HG03342 (cell line): ENCODE measurements at regions not wholly inside any gene's neighbourhood (a gene's known extent, or its start where the extent isn't known, plus 50 kb on each side); places are given as distances from the start of the nearest gene placed in this dataset.
"Not testable (repeated sequence)": the region's sequence is repeated elsewhere in the genome, so short reads cannot be mapped to it uniquely, and the experiment has no call there.

Experiments
- ATAC-seq: cut with Tn5 transposase; IDR thresholded peaks from one replicate; pipeline ENCODE4 v1.9.1; 2021; ENCODE audit warnings: mild to moderate bottlenecking, moderate library complexity; ENCODE audit not compliant: unreplicated experiment

DNA sequence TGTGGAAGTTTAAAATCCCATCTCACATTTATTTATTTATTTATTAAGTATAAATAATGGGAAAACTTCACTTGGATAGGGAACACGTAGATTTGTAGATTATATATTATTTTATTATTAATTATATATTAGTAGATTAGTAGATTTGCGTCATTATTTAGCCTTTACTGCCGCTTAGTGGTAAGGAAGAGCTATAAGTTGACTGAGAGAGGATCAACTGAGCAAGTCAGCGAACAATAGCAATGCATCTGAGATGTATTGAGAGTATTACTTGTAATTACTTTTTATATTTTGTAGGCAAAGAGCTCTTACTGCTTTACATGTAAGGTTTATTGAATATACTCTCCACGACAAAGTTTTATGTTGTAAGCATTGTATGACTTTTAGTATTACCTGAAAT is 244.5 kb upstream of the ANKRD30A start:
- ATAC-seq: no peak

DNA sequence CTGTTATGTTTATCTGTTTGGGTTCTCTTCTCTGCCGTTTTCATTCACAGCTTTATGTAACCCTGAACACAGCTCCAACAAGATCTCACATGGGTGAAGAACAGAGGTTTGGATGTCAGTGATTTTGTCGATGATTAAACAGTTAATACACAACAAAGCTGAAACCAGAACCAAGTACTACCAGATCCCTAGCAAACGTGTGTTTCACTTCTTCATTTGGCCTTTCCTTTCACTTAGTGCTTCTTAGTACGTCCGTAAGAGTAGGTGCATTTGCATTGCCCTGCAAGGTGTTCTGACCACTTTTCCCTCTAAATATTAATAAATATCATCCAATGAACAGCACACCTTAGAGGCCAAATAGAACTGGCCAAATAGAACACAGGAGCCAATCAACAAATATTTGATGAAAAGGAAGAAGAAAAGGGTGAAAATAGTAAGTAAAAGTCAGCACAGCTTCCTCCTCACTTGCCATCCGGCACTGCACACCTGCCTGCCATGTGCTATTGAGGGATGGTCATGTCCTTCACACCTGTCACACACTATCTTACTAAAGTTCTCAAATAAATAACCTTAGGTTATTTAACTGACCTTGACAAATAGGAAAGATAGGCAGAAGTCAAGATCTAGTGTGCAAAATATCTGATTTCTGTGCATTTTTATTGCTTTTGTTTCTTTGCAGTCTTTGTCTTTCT is 252.6 kb upstream of the ANKRD30A start:
- ATAC-seq: peak; percentile 91

DNA sequence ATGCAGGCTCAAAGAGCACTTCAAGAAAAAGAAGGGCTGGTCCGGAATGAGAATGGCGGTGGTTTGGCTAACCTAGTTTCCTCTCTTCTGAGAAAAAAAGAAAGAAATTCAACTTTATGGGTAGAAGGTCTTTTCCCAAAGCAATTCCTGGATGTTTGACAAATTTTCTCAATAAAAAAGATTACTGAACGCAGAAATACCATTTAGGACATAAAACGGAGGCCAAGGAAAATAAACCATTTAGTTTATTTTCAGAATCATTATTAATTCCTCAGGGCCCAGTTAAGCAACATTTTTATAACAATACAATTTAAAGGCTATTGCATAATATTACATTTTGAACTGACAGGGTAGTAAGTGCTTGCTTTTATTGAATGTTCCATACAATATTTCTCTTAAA is 284.6 kb upstream of the ANKRD30A start:
- ATAC-seq: no peak

DNA sequence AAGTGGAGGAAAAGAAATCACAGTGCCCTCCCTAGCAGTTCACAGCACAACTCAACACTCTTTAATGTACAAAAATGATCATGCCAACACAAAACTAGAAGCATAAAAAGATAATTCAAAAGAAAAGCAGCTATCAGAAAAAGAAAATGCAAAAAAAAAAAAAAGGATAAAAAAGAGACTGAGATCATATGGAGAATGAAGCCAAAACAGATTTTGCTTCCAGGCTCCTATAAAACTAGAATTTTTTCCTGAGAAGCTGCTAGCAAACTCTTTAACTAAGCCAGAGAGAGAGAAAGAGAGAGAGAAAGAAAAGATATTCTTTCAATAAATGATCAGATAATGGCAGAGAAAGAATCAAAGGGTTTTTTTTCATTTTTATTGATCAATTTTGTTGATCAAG is 288.0 kb upstream of the ANKRD30A start:
- ATAC-seq: no peak

DNA sequence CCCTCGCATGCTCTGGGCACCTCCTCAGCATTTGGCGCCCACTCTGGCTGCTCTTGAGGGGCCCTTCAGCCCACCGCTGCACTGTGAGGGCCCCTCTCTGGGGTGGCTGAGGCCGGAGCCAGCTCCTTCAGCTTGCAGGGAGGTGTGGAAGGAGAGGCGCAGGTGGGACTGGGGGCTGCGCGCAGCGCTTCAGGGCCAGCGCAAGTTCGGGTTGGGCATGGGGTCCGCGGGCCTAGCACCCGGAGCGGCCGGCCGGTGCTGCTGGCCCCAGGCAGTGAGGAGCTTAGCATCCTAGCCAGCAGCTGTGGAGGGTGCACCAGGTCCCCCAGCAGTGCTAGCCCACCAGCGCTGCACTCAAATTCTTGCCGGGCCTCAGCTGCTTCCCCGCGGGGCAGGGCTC is 305.6 kb upstream of the ANKRD30A start:
- no peak for ATAC-seq

DNA sequence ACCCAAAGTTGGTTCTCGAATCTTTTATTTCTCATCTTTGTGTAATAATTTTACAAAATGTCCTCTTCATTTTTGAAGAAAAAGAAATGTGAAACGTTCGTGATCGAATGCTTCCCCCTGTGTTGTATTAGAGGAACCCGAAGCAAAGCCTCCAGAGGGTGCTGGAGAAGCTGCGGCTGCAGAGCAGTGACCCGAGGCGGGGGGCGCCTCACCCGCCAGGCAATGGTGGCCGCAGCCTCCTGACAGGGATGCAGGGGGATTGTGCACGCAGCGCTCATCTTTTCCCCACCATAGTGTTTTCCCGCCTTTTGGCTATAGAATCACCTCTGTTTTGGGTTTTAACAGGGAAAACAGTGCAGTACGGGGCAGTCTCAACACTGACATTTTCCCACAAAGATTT is 307.5 kb upstream of the ANKRD30A start:
- ATAC-seq: no peak

DNA sequence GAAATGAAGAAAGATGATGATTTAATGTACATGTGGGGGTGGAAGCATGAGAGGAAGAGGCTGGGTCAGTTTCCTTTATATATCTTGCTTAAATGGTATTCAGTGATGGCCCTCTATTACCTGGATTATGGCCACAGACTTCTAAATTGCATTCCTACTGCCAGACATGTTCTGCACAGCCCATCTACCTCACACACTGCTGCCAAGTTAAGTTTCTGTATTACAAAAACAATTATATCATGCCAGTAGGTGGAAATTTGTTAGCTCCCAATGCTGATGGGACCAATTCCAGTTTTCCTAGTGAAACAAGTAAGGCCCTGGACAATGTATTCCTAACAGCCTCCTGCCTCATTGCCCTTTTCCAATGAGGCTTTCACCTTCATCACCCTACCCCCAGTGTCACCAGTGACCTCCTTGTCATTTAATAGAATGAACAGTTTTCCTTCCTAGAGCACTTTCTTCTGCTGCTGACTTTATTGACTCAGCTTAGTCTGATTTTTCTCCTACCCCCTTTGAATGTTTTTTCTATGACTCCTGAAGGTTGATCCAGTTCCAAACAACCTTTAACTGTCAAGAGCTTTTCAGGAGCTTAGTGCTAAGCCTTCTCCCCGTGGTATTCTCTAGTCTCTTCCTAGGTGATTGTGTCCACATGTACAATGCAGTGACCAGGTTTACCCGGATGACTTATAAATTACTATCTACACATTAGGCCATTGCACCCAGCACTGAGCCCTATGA is 316.6 kb upstream of the ANKRD30A start:
- ATAC-seq: no peak

DNA sequence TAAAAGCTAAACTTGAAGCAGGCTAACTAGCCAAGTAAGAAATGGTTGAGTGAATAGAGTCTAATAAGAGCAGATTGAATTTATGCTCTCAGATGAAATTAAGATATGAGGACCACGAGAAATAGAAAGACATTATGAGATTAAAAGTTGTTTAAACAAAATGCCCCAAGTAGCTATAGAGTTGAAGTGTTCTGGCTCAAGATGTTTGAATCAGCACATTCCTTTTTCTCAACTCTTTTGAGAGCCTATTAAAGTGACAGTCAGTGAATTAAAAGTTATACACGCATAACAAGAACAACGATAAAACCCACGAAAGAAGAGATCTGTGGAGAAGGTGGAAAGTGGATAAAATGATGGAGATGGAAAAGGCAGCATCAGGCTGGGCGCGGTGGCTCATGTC is 322.2 kb upstream of the ANKRD30A start:
- ATAC-seq: no peak

DNA sequence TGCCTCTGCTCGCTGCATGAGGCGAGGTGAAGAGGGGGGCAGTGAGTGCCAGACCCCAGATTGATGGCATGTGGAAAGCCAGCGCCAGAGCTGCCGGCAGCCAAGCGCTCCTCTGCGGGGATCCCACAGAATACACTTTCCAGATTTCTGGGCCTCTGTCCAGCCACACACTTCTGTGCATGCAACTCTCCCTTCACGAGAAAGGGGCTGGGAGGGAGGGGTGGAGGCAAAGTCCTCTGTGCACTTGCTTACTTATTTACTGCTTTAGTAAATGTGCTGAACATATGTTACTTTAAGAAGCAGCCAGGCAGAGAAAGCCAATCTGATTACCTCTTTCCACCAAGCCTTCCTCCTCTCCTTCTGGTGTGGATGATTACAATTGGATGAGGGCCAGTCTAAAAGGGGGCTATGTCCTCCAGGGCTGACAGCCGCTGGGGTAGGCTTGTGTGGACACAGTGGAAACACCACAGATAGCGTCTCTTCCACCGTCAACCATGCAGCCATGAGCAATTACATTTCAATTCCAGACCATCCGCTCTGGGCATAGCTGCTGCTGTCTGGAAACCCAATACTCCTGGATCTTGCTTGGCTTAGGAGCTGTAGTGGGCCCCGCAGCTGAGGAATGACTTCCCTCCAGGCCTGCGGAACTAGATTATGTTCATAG is 322.8 kb upstream of the ANKRD30A start:
- ATAC-seq: no peak

DNA sequence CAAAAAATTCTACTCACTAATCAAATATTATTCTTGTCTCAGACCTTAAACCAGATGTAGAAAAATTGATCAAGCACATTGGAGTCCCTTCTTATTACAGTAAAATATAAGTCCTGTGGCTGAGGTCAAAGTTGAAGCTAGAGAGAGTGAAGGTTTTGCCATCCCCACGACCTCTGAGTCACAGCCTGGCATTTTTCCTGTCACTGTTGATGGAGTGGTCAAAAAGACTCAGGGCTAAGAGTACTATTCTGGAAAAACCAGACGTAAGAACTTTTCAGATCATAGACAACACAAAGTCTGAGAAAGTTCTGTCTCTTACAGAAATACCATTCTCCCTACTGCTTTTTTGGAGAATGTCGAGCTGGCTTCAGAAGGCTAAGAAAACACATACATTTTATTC is 323.7 kb upstream of the ANKRD30A start:
- ATAC-seq: no peak

DNA sequence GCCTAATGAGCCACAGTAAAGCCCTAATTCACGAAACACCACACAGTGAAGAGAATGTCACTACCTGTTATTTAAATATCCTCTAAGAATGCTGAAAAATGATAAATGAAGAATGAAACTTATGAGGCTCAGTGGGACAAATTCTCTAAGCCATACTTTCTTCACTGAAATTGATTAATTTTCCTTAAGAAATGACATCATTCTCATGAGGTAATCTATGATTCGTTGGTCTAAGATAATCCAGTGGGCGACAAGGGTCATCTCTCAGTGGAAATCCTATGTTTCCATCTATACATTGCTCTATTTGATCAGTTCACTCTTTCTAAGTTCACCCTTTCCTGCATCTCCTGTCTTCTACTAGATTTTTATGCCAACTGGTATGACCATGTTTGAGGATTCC is 330.4 kb upstream of the ANKRD30A start:
- ATAC-seq: no peak

DNA sequence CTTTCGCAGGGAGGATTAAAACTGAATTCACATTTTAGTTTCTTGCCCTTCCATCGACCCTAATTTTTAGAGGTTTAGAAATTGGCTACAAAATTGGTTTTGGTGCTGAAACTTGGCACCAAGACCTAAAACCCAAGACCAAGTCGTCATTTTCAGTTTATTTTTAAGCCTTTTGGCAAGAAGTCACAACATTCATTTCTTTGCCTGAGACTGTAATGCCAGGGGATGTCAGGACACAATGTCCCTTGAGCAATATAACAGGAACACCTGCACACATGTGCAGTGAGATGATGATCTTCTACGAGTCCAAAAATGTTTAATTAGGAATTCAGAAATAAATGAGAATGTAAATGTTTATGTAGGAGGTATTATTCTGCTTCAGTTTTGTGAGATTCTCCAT is 335.4 kb upstream of the ANKRD30A start:
- ATAC-seq: no peak

DNA sequence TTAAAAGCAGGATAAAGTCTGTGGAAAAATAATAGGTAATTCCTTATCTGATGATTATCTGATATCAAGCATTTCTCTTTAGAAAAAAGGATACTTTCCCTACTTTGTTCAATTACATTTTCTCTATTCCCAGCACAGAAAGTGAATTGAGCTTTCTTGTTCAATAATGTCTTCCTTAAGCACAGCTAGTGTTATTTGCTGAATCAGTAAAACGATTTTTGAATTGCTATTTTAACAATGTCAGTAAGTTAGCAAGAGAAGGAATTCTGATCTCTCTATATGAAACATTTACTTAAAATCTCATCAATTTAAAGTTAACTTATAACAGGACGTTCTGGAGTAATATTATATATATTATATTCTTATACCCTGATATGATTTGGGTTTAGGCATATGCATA is 337.2 kb upstream of the ANKRD30A start:
- ATAC-seq: no peak

DNA sequence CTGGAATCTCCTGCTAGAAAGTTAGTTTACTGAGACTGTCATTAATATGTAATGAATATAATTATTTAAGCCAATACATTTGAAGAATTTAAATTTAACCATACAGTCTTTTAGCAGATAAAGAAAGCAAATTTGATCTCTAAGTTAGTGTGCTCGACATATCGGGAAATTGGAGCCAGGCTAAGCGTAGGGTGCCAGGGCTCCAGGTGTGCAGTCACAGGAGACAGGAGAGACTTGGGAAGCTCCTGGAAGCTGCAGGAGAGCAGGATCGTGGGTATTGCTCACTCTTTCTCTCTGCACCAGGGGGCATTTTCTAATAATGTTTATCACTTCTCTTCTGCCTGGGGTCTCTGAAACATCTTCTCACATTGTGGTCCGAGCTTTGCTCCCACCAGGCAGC is 342.0 kb upstream of the ANKRD30A start:
- no peak for ATAC-seq

DNA sequence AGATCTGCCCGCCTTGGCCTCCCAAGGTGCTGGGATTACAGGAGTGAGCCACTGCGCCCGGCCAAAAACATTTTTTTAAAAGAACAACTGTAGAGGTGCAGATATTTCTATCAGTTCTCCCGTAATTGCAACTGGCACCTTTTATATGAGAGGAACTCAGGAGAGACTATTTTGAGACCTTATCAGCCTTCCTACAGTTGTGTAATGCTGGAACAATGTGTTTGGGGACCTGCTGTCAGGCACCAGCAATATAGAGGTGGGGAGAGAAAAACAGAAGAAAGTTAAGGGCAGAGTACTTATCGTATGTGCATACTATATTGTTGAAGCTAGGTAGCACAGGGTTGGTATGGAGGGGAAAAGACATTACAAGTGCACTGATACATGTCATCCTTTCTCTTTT is 343.8 kb upstream of the ANKRD30A start:
- no peak for ATAC-seq

DNA sequence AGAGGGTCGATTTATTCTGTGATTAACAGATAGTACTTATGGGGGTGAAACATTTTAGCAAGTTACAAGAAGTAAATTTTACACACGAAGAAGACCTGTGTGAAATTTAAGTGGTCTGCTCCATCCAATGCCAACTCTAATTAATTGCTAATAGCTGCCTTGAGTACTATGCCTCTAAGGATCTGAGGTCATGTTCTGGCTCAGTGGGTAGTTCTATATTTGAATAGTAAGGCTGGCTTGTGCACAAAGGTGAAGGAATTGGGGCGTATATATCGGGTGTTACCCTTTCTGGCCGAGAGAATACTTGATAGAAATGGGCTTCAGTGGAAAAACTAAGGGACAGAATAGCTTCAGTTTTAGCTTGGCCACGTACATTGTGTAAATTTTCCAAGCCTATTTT is 345.2 kb upstream of the ANKRD30A start:
- no peak for ATAC-seq

DNA sequence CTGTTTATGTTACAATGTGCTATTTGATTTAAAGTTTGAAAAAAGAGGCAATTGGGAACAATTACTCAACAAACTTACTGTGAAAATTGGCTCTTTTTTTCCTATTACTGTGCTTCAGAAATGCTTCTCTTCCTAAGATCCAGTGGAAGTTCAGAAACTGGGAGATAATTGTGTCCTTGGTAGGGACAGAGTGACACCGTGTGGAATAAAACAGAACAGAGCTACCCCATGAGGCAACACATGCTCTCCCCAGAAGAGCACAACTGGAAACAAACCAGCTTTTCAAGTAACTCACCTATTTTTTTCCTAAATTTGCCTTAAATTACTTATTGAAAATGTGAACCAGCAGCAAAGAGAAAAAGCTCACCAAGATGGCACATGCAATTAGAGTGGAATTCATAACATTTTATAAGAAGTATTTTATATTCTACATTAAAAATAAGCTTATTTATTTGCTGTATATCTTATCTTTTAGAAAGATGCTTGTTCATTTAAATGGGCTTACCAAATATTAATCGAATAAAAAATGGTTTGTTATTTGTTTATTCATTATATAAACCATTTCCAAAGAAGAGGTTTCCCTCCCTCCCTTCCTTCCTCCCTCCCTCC is 346.1 kb upstream of the ANKRD30A start:
- ATAC-seq: no peak

DNA sequence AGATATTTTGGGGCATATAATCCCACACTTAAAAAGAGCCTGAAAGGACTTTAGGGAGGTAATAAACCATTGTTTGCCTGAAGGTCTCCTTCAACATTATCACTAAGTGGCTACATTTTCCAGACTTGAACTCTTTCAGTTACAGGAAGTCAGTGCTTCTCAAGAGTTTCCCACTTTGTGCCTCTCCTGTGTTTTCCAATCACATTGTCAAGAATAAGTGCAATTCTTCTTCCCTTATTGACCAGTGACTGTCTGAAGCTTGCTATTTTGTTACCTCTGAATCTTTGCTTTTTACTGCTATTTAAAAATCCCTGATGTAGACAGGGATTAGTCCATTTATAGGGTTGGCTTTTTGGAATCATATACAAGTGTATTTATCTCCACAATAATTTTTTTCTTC is 346.7 kb upstream of the ANKRD30A start:
- ATAC-seq: no peak

DNA sequence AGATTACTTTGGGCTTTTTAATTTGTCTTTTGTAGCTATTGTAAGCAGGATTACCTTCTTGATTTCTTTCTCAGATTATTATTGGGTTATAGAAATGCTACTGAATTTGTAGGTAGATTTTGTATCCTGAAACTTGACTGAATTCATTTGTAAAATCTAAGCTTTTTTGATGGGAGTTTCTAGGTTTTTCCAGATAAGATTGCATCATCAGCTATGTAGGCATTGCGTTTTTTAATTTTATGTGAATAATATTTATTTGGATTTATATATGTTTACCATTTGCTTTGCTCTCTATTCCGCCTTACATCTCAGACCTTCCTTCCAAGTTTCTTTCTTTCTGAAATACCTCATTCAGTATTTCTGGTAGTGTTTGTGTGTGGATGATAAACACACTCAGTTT is 351.7 kb upstream of the ANKRD30A start:
- ATAC-seq: no peak

DNA sequence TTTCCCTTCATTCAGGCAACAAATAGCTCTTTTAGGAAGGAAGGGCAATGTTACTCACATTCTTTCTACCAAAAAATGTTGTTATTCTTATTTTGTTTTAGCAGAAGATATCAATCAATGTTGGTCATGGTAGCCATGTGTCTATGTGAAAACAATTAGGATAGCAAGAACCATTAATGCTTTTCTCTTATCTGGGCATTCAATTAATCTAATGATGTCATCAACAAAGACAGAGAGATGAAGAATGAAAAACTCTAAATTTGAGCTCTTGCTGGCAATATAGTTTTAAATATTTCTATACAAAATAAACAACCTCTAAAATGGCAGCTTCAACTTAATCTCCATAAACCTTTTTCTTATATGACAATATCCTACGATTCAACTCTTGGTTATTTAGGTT is 353.7 kb upstream of the ANKRD30A start:
- no peak for ATAC-seq

DNA sequence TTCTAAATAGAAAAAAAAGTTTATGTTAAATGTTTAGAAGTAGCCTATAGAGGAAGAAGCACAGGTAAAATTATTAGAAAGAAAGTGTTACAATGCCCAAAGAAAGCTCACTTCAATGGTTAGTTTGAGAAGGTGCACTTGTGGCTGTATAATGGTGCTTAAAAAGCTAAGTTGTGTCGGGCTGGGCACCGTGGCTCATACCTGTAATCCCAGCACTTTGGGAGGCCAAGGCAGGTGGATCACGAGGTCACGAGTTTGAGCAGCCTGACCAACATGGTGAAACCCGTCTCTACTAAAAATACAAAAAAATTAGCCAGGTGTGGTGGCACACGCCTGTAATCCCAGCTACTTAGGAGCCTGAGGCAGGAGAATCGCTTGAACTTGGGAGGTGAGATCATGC is 355.7 kb upstream of the ANKRD30A start:
- not testable (repeated sequence) for ATAC-seq

DNA sequence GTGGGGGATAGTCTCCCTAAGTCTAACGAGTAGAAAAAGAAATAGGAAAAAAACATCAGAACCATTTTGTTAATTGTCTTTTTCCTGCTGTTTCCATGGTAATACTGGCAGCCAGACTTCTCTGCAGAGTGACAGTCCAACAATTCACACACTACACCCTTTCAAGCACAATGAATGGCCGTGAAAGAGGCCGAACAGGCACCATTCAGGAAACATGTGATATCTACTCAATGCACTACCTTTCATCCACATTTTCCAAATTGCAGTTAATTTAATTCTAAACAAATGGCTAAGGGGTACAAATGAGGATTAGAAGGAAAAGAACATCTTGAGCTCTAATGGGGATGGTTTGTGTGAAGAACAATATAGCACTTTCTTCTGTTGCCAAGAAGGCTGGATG is 358.5 kb upstream of the ANKRD30A start:
- ATAC-seq: no peak
